ENCODE measurements at regions not wholly inside any gene's neighbourhood (a gene's known extent, or its start where the extent isn't known, plus 50 kb on each side); places are given as distances from the start of the nearest gene placed in this dataset.

GRCh38 chr18:24719791-24720190 lies 259.4 kb downstream of the HRH4 start:
- TF ChIP-seq ZFX (IDR thresholded peaks at IDR 0.05) (no peak), CTCF (conservative IDR thresholded peaks at IDR 0.05) (no peak)
